Gastroesophageal sphincter (tissue), 4 donors: ENCODE measurements at regions not wholly inside any gene's neighbourhood (a gene's known extent, or its start where the extent isn't known, plus 50 kb on each side); places are given as distances from the start of the nearest gene placed in this dataset.
A peak's percentile ranks its signal among the peaks of the same experiment; 100 is the strongest.

Experiments used
- ATAC-seq: fragments of 150-250 bp; one replicate; pipeline ENCODE4 v1.9.1; 2016; ENCODE audit warnings: mild to moderate bottlenecking, moderate library complexity
- H3K27ac ChIP-seq, 4 donors: fragments of 200-600 bp; sonication (generic) in 3 of 4; 1 replicate in 3 of 4; 2 replicates in 1 of 4; pipeline ENCODE4 v1.5.1; 2016 to 2019
- H3K27me3 ChIP-seq: fragments of 200-600 bp; sonication (generic); one replicate; pipeline ENCODE4 v1.5.1; 2019
- H3K36me3 ChIP-seq, 2 donors: fragments of 200-600 bp; sonication (generic); one replicate each; pipeline ENCODE4 v1.5.1; 2019; ENCODE audit warnings: control low read depth in 1 of 2
- H3K4me1 ChIP-seq, 3 donors: fragments of 200-600 bp; sonication (generic); 1 replicate in 2 of 3; 2 replicates in 1 of 3; pipeline ENCODE4 v1.5.1; 2016 to 2019; ENCODE audit warnings: control low read depth in 2 of 3
- H3K4me3 ChIP-seq, 2 donors: fragments of 200-600 bp; sonication (generic); one replicate each; pipeline ENCODE4 v1.5.1; 2019; ENCODE audit warnings: mild to moderate bottlenecking in 1 of 2, moderate library complexity in 1 of 2
- H3K9me3 ChIP-seq, 3 donors: fragments of 200-600 bp; sonication (generic); one replicate each; pipeline ENCODE4 v1.5.1; 2017 to 2019; ENCODE audit warnings: control low read depth in 2 of 3
- EP300 ChIP-seq: sonication (generic); formaldehyde crosslinking; IDR thresholded peaks from one replicate; pipeline ENCODE4 v1.6.1; 2017; ENCODE audit warnings: antibody characterized with exemption, mild to moderate bottlenecking
- POLR2A ChIP-seq, 2 donors: fragments of 450-650 bp; IDR thresholded peaks; one replicate each; pipeline ENCODE4 v1.6.1; 2017; ENCODE audit warnings: antibody characterized with exemption in 2 of 2, mild to moderate bottlenecking in 2 of 2, moderate library complexity in 1 of 2
- POLR2AphosphoS5 ChIP-seq: sonication (generic); formaldehyde crosslinking; IDR thresholded peaks from one replicate; pipeline ENCODE4 v1.6.1; 2017; ENCODE audit warnings: antibody characterized with exemption
- WGBS, 2 donors: methylation state at CpG; one replicate each; pipeline ENCODE4 v1.1.5; 2018; ENCODE audit warnings: low coverage in 1 of 2; 5-methylcytosine and 5-hydroxymethylcytosine counted together
- TF ChIP-seq, protein P1 (sequence below), 4 experiments: fragments of 200-600 bp in 2 of 4; fragments of 450-650 bp in 2 of 4; sonication (generic) in 1 of 4; IDR thresholded peaks; one replicate each; pipeline ENCODE4 v1.5.1; 2017 to 2019; ENCODE audit warnings: antibody characterized with exemption in 4 of 4, mild to moderate bottlenecking in 2 of 4, moderate library complexity in 2 of 4

DNA sequence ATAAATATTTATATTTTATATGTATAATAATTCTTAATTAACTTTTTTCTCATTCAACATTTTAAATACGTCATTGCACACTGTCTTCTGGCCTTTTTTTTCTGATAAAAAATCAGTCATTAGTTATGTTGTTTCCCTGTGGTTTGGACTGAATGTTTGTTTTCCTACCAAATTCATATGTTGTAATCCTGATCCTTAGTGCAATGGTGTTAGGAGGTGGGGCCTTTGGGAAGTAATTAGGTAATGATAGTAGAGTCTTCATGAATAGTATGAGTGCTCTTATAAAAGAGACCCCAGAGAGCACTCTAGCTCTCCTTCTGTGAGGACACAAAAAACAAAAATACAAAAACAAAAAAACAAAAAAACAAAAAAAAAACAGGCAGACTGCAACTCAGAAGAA, 117.2 kb downstream of the GASK1B start:
- 88 to 94% methylated on average over 1 of the region's 1 CpG for WGBS, 2 donors
- no peak for ATAC-seq

DNA sequence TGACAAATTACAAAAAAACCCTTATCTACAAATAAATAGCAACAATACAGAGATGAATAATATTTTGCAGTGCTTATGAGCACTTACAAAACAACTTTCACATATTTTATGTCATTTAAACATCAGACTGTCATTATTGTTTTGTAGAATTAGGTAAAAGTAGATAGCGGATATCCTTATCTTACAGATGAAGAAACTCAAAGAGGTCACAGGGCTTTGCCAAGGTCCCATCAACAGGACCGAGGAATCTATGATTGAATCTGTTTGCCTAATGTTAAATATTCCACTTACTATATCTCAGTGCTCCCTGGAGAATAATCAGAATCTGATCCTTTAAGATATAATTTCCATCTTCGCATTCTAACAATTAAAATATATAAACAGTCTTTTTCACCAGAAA, 119.0 kb downstream of the GASK1B start:
- Histone ChIP-seq H3K9me3 (no peaks in the 10 kb centered on the region), H3K4me1 (no peaks in the 10 kb centered on the region), H3K4me3 (no peak overlapping the region), H3K36me3 (no peaks in the 10 kb centered on the region), H3K27me3 (no peaks in the 10 kb centered on the region), H3K27ac (no peak overlapping the region)
- ATAC-seq: no peak
- TF ChIP-seq, protein P1, sequence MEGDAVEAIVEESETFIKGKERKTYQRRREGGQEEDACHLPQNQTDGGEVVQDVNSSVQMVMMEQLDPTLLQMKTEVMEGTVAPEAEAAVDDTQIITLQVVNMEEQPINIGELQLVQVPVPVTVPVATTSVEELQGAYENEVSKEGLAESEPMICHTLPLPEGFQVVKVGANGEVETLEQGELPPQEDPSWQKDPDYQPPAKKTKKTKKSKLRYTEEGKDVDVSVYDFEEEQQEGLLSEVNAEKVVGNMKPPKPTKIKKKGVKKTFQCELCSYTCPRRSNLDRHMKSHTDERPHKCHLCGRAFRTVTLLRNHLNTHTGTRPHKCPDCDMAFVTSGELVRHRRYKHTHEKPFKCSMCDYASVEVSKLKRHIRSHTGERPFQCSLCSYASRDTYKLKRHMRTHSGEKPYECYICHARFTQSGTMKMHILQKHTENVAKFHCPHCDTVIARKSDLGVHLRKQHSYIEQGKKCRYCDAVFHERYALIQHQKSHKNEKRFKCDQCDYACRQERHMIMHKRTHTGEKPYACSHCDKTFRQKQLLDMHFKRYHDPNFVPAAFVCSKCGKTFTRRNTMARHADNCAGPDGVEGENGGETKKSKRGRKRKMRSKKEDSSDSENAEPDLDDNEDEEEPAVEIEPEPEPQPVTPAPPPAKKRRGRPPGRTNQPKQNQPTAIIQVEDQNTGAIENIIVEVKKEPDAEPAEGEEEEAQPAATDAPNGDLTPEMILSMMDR (IDR thresholded peaks at IDR 0.05): no peak
- TF ChIP-seq POLR2AphosphoS5 (no peak), POLR2A (IDR thresholded peaks at IDR 0.05) (no peak), EP300 (no peak)
- WGBS, 2 donors: 83 to 93% methylated on average over 3 of the region's 3 CpGs

More for the DNA sequence above, 117.2 kb downstream of the GASK1B start:
- TF ChIP-seq POLR2A (IDR thresholded peaks at IDR 0.05): no peak
- TF ChIP-seq POLR2AphosphoS5: no peak
- TF ChIP-seq, protein P1 (IDR thresholded peaks at IDR 0.05): no peak
- TF ChIP-seq EP300: no peak
- H3K27me3 ChIP-seq: no peaks in the 10 kb centered on the region
- H3K27ac ChIP-seq: no peak overlapping the region
- no peaks in the 10 kb centered on the region for H3K9me3 ChIP-seq
- H3K4me3 ChIP-seq: no peak overlapping the region
- H3K4me1 ChIP-seq: no peaks in the 10 kb centered on the region
- H3K36me3 ChIP-seq: no peaks in the 10 kb centered on the region

DNA sequence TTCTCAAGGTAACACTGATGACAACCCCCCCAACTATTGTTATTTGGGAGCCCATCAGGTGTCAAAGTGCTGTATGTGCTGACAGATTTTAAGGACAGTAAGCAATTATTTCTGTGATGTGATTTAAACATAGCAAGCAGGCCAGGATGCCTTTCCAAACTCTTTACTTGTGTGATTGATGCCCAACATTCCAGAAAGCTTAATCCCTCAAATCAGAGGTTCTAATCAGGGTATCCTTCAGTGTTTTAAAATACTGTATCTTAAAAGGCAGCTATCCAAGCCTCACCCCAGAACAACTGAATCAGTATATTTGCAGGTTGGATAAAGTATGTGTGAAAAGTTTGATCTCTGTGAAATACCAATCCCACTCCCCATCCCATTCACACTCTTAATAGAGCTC, 119.7 kb downstream of the GASK1B start:
- H3K36me3 ChIP-seq: no peaks in the 10 kb centered on the region
- H3K27me3 ChIP-seq: no peaks in the 10 kb centered on the region
- no peak for ATAC-seq
- H3K9me3 ChIP-seq: no peaks in the 10 kb centered on the region
- H3K4me1 ChIP-seq: no peaks in the 10 kb centered on the region
- H3K27ac ChIP-seq: no peak overlapping the region
- no peak for TF ChIP-seq POLR2A (IDR thresholded peaks at IDR 0.05)
- TF ChIP-seq, protein P1 (IDR thresholded peaks at IDR 0.05): no peak
- no peak for TF ChIP-seq EP300
- TF ChIP-seq POLR2AphosphoS5: no peak
- H3K4me3 ChIP-seq: no peak overlapping the region

DNA sequence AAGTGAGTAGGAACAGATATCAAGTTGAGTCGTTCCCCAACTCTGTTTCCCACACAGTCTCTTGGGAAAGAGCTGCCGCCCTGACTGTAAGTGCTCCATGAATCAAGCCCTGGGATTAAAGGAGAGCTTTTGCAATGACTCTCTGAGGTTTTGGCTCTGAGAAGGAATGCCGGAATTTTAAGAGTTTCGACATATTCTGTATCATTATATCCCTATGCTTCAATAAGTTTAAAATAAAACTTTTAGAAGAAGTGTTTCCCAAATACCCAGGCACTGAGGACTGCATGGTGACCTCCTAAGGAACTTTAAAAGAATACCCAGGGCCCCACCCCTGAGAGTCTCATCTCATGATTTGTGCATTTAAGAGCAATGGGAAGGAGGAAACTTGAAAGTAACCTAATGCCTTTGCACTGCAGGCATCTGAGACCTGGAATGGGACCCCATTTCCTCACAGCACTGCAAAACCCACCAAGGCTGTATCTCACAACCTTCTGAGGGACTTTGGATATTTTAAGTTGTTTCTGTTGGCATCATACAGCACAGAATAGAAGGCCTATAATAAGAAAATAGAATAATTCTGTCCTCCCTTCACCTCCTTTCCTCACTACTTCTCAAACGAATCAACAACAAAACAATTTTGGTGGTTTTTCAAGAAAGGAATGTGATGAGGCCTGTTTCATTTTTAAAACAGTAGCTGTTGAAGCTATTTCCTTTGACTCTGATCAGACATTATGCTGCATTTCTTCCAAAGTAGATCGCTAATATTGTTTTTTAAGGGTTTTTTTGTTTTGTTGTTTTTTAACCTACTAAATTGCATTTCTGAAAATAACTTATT, 121.2 kb downstream of the GASK1B start:
- 51 to 52% methylated on average over 6 of the region's 6 CpGs for WGBS, 2 donors
- no peak for TF ChIP-seq EP300
- peak; percentile 34 for TF ChIP-seq POLR2AphosphoS5
- no peak for TF ChIP-seq POLR2A (IDR thresholded peaks at IDR 0.05)
- TF ChIP-seq, protein P1 (IDR thresholded peaks at IDR 0.05): no peak
- ATAC-seq: peak; percentile 86
- Histone ChIP-seq H3K4me3 (no peak overlapping the region), H3K9me3 (no peaks in the 10 kb centered on the region), H3K27me3 (no peaks in the 10 kb centered on the region), H3K36me3 (no peaks in the 10 kb centered on the region), H3K4me1 (no peaks in the 10 kb centered on the region), H3K27ac (no peak overlapping the region)

DNA sequence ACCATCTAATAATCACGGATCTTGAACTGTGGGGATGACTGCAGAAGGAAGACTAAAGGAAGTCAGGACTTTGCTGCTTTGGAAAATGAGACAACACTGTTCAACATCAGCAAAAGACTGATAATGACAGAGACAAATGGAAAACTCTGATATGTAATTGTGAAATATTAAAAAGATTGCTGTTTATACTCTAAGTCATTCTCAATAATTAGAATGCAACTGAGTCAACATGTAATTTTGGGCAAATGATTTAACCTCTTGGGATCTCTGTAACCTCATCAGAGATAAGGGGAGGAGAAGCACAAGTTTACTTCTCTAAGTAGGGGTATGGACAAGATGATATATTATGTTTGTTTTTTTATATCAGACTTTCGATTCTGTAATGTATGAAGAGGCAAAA, 121.9 kb downstream of the GASK1B start:
- TF ChIP-seq, protein P1 (IDR thresholded peaks at IDR 0.05): no peak
- TF ChIP-seq POLR2A (IDR thresholded peaks at IDR 0.05): no peak
- H3K27ac ChIP-seq: no peak overlapping the region
- H3K4me3 ChIP-seq: no peak overlapping the region
- 37 to 69% methylated on average over 2 of the region's 2 CpGs for WGBS, 2 donors
- H3K9me3 ChIP-seq: no peaks in the 10 kb centered on the region
- H3K36me3 ChIP-seq: no peaks in the 10 kb centered on the region
- no peaks in the 10 kb centered on the region for H3K27me3 ChIP-seq
- peak; percentile 25 for ATAC-seq
- H3K4me1 ChIP-seq: no peaks in the 10 kb centered on the region
